ENCODE measurements at regions not wholly inside any gene's neighbourhood (a gene's known extent, or its start where the extent isn't known, plus 50 kb on each side); places are given as distances from the start of the nearest gene placed in this dataset.

GRCh38 chr20:22529150-22530019 is 55.0 kb downstream of the FOXA2 start:
- H3K9me3 ChIP-seq, result no peaks in the 10 kb centered on the region
- no peaks in the 10 kb centered on the region for H3K36me3 ChIP-seq
- no peak overlapping the region for H3K27ac ChIP-seq
- DNase-seq (ENCODE audit: low spot score), result no peak
- no peaks in the 10 kb centered on the region for H3K27me3 ChIP-seq
- H3K4me3 ChIP-seq, result no peak overlapping the region
- no peak for TF ChIP-seq CTCF (IDR thresholded peaks at IDR 0.05)
- no peaks in the 10 kb centered on the region for H3K4me1 ChIP-seq

- Histone ChIP-seq H3K27me3 (no peaks in the 10 kb centered on the region), H3K4me1 (no peaks in the 10 kb centered on the region), H3K4me3 (no peak overlapping the region), H3K27ac (no peak overlapping the region), H3K9me3 (no peaks in the 10 kb centered on the region), H3K36me3 (no peaks in the 10 kb centered on the region)
- DNase-seq (ENCODE audit: low spot score), result no peak
- TF ChIP-seq CTCF (IDR thresholded peaks at IDR 0.05), result no peak
Measured at GRCh38 chr20:22526512-22527012, 57.8 kb downstream of the FOXA2 start.

- Histone ChIP-seq H3K27ac (no peak overlapping the region), H3K27me3 (no peaks in the 10 kb centered on the region), H3K36me3 (no peaks in the 10 kb centered on the region), H3K4me1 (no peaks in the 10 kb centered on the region), H3K9me3 (no peaks in the 10 kb centered on the region), H3K4me3 (no peak overlapping the region)
- no peak for DNase-seq (ENCODE audit: low spot score)
- TF ChIP-seq CTCF (IDR thresholded peaks at IDR 0.05), result no peak
Measured at GRCh38 chr20:22525821-22526220, 58.6 kb downstream of the FOXA2 start.

- no peak for TF ChIP-seq CTCF (IDR thresholded peaks at IDR 0.05)
- no peak overlapping the region for H3K27ac ChIP-seq
- no peaks in the 10 kb centered on the region for H3K4me1 ChIP-seq
- DNase-seq (ENCODE audit: low spot score), result no peak
- H3K9me3 ChIP-seq, result no peaks in the 10 kb centered on the region
- H3K36me3 ChIP-seq, result no peaks in the 10 kb centered on the region
- H3K4me3 ChIP-seq, result no peak overlapping the region
- H3K27me3 ChIP-seq, result no peaks in the 10 kb centered on the region
Measured at GRCh38 chr20:22525069-22525820, 59.1 kb downstream of the FOXA2 start.

GRCh38 chr20:22524393-22525015 is 59.9 kb downstream of the FOXA2 start:
- H3K27me3 ChIP-seq, result no peaks in the 10 kb centered on the region
- no peak for DNase-seq (ENCODE audit: low spot score)
- H3K4me3 ChIP-seq, result no peak overlapping the region

More at GRCh38 chr20:22524393-22525015, 59.9 kb downstream of the FOXA2 start:
- H3K36me3 ChIP-seq, result no peaks in the 10 kb centered on the region
- TF ChIP-seq CTCF (IDR thresholded peaks at IDR 0.05), result no peak
- no peaks in the 10 kb centered on the region for H3K9me3 ChIP-seq
- H3K27ac ChIP-seq, result no peak overlapping the region
- no peaks in the 10 kb centered on the region for H3K4me1 ChIP-seq
